ENCODE measurements at regions not wholly inside any gene's neighbourhood (a gene's known extent, or its start where the extent isn't known, plus 50 kb on each side); places are given as distances from the start of the nearest gene placed in this dataset.

DNA sequence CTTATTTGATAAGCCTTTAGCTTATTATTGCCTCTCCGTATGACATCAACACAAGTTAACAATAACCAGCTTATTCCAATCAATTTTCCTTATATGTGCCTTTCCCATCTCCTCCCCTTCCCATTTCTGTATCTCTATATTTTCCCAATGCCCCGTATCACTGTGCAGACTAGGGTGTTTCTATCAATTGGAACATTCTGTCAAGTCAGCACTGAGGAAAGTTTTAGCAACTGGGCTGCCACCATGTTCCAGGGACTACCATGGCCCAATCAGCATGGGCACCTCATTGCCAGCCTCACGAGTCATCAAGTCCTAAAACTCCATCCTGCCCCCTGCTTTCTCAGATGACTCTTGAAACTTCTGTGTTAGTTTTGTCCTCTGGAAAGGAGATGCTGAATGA is 973.1 kb upstream of the CNTN5 start:
- TF ChIP-seq, protein P1, sequence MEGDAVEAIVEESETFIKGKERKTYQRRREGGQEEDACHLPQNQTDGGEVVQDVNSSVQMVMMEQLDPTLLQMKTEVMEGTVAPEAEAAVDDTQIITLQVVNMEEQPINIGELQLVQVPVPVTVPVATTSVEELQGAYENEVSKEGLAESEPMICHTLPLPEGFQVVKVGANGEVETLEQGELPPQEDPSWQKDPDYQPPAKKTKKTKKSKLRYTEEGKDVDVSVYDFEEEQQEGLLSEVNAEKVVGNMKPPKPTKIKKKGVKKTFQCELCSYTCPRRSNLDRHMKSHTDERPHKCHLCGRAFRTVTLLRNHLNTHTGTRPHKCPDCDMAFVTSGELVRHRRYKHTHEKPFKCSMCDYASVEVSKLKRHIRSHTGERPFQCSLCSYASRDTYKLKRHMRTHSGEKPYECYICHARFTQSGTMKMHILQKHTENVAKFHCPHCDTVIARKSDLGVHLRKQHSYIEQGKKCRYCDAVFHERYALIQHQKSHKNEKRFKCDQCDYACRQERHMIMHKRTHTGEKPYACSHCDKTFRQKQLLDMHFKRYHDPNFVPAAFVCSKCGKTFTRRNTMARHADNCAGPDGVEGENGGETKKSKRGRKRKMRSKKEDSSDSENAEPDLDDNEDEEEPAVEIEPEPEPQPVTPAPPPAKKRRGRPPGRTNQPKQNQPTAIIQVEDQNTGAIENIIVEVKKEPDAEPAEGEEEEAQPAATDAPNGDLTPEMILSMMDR (IDR thresholded peaks at IDR 0.05), result no peak
- TF ChIP-seq EP300 (IDR thresholded peaks at IDR 0.05; ENCODE audit: low read depth), result no peak
- TF ChIP-seq POLR2A (IDR thresholded peaks at IDR 0.05), result no peak
- TF ChIP-seq POLR2AphosphoS5 (IDR thresholded peaks at IDR 0.05), result no peak
